Duodenal mucosa (tissue), 2 donors: ENCODE measurements at regions not wholly inside any gene's neighbourhood (a gene's known extent, or its start where the extent isn't known, plus 50 kb on each side); places are given as distances from the start of the nearest gene placed in this dataset.

ENCODE experiments used
- H3K27ac ChIP-seq: one replicate; pipeline ENCODE4 v1.7.0; 2013; ENCODE audit warnings: low read depth, low read length
- H3K27me3 ChIP-seq, 2 donors: one replicate each; pipeline ENCODE4 v1.7.0; 2013; ENCODE audit warnings: low read length in 2 of 2, control low read depth in 1 of 2; ENCODE audit not compliant: insufficient read depth in 2 of 2, control insufficient read depth in 1 of 2
- H3K36me3 ChIP-seq, 2 donors: one replicate each; pipeline ENCODE4 v1.7.0; 2013; ENCODE audit warnings: low read length in 2 of 2, control low read depth in 1 of 2; ENCODE audit not compliant: insufficient read depth in 2 of 2, control insufficient read depth in 1 of 2
- H3K4me1 ChIP-seq, 2 donors: one replicate each; pipeline ENCODE4 v1.7.0; 2013; ENCODE audit warnings: low read length in 2 of 2, control low read depth in 1 of 2; ENCODE audit not compliant: insufficient read depth in 2 of 2, control insufficient read depth in 1 of 2
- H3K4me3 ChIP-seq, 2 donors: one replicate each; pipeline ENCODE4 v1.7.0; 2013; ENCODE audit warnings: low read length in 2 of 2, low read depth in 1 of 2
- H3K9ac ChIP-seq, 2 donors: one replicate each; pipeline ENCODE4 v1.7.0; 2013; ENCODE audit warnings: low read length in 2 of 2, low read depth in 1 of 2
- H3K9me3 ChIP-seq, 2 donors: one replicate each; pipeline ENCODE4 v1.7.0; 2013; ENCODE audit warnings: low read length in 2 of 2, control low read depth in 1 of 2; ENCODE audit not compliant: control insufficient read depth in 1 of 2

- Histone ChIP-seq H3K36me3 (no peaks in the 10 kb centered on the region), H3K27me3 (no peaks in the 10 kb centered on the region), H3K9me3 (no peaks in the 10 kb centered on the region), H3K9ac (no peak overlapping the region), H3K4me3 (no peak overlapping the region), H3K4me1 (no peaks in the 10 kb centered on the region), H3K27ac (no peak overlapping the region)
Observed at GRCh38 chr4:153034681-153035080, 98.6 kb downstream of the FHDC1 start.

- Histone ChIP-seq H3K27ac (no peak overlapping the region), H3K36me3 (no peaks in the 10 kb centered on the region), H3K27me3 (no peaks in the 10 kb centered on the region), H3K9me3 (peaks cover 4 to 7% of the 10 kb centered on the region in 2 donors), H3K4me1 (no peaks in the 10 kb centered on the region), H3K9ac (no peak overlapping the region), H3K4me3 (no peak overlapping the region)
Observed at GRCh38 chr4:153036931-153037482, 100.9 kb downstream of the FHDC1 start.

GRCh38 chr4:153038623-153039311 is 102.6 kb downstream of the FHDC1 start:
- H3K9me3 ChIP-seq = peaks cover 4 to 7% of the 10 kb centered on the region in 2 donors
- no peaks in the 10 kb centered on the region for H3K4me1 ChIP-seq
- no peaks in the 10 kb centered on the region for H3K27me3 ChIP-seq
- H3K9ac ChIP-seq = no peak overlapping the region
- H3K4me3 ChIP-seq = no peak overlapping the region
- no peak overlapping the region for H3K27ac ChIP-seq
- no peaks in the 10 kb centered on the region for H3K36me3 ChIP-seq

DNA sequence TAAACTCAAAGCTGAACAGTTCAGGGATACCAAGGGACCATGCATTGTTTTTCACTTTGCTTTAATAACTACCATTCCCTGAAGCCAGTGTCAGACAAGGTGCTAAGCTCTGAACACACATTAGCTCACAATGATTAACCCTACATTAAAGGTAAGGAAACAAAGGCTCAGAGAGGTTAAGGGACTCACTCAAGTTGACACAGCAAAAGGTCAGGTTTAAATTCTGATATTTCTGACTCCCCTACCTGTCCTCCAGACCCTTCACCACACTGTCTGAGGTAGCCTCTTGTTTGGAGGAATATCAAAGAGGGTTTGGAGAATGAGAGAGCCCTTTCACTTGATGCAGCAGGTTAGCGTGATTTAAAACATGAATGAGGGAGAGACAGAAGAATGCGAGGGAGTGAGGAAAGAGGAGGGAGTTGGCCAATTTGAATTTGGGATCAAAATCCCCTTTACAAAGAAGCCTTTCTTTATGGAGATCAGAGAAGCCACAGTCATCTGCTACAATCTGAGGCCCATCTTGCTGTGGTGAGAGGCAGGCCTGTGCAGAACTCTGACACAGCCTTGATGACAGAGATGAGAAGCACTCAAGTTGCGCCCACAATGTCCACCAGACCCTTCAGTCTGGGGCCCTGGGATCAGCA is 103.5 kb downstream of the FHDC1 start:
- Histone ChIP-seq H3K27ac (no peak overlapping the region), H3K27me3 (no peaks in the 10 kb centered on the region), H3K4me3 (no peak overlapping the region), H3K4me1 (no peaks in the 10 kb centered on the region), H3K36me3 (no peaks in the 10 kb centered on the region), H3K9me3 (peaks cover 4 to 7% of the 10 kb centered on the region in 2 donors), H3K9ac (no peak overlapping the region)

DNA sequence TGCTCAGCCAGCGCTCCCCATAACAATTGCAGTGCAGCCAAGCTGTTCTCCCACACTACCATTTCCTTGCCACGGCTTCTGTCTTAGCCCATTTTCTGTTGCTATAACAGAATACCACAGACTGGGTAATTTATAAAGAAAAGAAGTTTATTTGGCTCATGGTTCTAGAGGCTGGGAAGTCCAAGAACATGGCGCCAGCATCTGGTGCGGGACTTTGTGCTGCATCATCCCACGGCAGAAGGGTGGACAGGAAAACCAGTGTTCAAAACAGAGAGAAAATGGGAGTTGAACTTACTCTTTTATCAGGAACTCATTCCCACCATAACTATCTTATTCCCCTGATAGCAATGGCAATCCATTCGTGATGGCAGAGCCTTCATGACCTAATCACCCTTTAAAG is 104.6 kb downstream of the FHDC1 start:
- Histone ChIP-seq H3K36me3 (no peaks in the 10 kb centered on the region), H3K4me3 (no peak overlapping the region), H3K9ac (no peak overlapping the region), H3K27ac (no peak overlapping the region), H3K4me1 (no peaks in the 10 kb centered on the region), H3K27me3 (no peaks in the 10 kb centered on the region), H3K9me3 (peaks cover 4 to 7% of the 10 kb centered on the region in 2 donors)

DNA sequence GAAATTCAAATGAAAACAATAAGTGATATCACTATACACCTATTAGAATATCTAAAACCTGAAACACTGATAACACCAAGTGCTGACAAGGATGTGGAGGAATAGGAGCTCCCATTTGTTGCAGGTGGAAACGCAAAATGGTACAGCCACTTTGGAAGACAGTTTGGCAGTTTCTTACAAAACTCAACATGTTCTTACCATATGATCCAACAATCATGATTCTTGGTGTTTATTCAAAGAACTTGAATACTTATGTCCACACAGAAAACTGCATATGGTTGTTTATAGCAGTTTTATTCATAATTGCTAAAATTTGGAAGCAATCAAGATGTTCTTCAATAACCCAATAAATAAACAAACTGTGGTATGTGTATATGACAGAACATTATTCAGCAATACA is 107.9 kb downstream of the FHDC1 start:
- Histone ChIP-seq H3K9ac (no peak overlapping the region), H3K9me3 (peaks cover 4 to 7% of the 10 kb centered on the region in 2 donors), H3K36me3 (no peaks in the 10 kb centered on the region), H3K27ac (no peak overlapping the region), H3K4me1 (no peaks in the 10 kb centered on the region), H3K27me3 (no peaks in the 10 kb centered on the region), H3K4me3 (no peak overlapping the region)

- Histone ChIP-seq H3K9ac (no peak overlapping the region), H3K36me3 (no peaks in the 10 kb centered on the region), H3K27ac (no peak overlapping the region), H3K4me1 (no peaks in the 10 kb centered on the region), H3K4me3 (no peak overlapping the region), H3K9me3 (peaks cover 4 to 7% of the 10 kb centered on the region in 2 donors), H3K27me3 (no peaks in the 10 kb centered on the region)
Observed at GRCh38 chr4:153045111-153045982, 109.2 kb downstream of the FHDC1 start.

GRCh38 chr4:153058671-153059060 is 122.5 kb downstream of the FHDC1 start:
- Histone ChIP-seq H3K4me3 (no peak overlapping the region), H3K27me3 (no peaks in the 10 kb centered on the region), H3K9me3 (no peaks in the 10 kb centered on the region), H3K27ac (no peak overlapping the region), H3K36me3 (no peaks in the 10 kb centered on the region), H3K9ac (no peak overlapping the region), H3K4me1 (peaks cover 0 to 3% of the 10 kb centered on the region in 2 donors)

DNA sequence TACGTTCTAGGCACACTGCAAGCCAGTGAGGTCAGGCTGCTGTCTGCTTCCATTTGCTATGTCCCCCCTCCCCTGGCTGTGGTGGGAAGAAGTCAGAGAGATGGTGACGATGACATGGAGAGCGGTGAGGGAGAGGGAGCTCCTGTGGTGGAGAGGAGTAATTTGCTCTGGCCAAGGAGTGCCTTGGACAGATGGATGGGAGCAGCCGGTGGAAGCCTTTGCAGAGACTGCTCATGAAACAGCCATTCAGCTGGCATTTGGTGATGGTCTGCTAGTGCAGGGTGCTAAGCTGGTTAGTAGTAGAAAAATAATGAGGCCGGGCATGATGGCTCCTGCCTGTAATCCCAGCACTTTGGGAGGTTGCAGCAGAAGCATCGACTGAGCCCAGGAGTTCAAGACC is 124.1 kb downstream of the FHDC1 start:
- Histone ChIP-seq H3K27ac (no peak overlapping the region), H3K4me1 (peaks cover 12 to 16% of the 10 kb centered on the region in 2 donors), H3K36me3 (no peaks in the 10 kb centered on the region), H3K9me3 (no peaks in the 10 kb centered on the region), H3K27me3 (no peaks in the 10 kb centered on the region), H3K9ac (no peak overlapping the region), H3K4me3 (no peak overlapping the region)

DNA sequence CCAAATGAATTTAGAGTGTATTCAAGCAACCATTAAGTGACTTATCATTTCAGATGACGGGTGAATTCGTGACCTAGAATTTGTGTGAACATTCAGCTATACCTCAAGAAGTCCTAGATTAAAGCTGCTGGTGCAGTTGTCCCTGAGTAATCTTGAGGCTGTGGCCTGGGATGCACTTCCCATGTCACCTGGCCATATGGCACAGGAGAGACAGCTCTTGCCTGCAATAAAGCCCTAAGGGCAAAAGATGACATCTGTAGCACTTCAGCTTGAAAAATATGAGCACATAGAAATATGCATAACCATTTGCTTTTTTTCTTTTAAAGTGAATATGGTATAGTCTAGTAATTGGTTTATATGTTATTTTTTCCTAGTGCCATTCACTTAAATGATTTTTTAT is 125.8 kb downstream of the FHDC1 start:
- no peak overlapping the region for H3K9ac ChIP-seq
- H3K36me3 ChIP-seq = no peaks in the 10 kb centered on the region
- no peaks in the 10 kb centered on the region for H3K27me3 ChIP-seq
- peaks cover 25% of the 10 kb centered on the region in 2 donors for H3K4me1 ChIP-seq
- no peak overlapping the region for H3K4me3 ChIP-seq
- no peaks in the 10 kb centered on the region for H3K9me3 ChIP-seq
- H3K27ac ChIP-seq = no peak overlapping the region
